HG03460 (cell line): ENCODE measurements at regions not wholly inside any gene's neighbourhood (a gene's known extent, or its start where the extent isn't known, plus 50 kb on each side); places are given as distances from the start of the nearest gene placed in this dataset.
"Not testable (repeated sequence)": the region's sequence is repeated elsewhere in the genome, so short reads cannot be mapped to it uniquely, and the experiment has no call there.

ENCODE experiments used
- ATAC-seq: cut with Tn5 transposase; IDR thresholded peaks from one replicate; pipeline ENCODE4 v1.9.1; 2021; ENCODE audit not compliant: unreplicated experiment

DNA sequence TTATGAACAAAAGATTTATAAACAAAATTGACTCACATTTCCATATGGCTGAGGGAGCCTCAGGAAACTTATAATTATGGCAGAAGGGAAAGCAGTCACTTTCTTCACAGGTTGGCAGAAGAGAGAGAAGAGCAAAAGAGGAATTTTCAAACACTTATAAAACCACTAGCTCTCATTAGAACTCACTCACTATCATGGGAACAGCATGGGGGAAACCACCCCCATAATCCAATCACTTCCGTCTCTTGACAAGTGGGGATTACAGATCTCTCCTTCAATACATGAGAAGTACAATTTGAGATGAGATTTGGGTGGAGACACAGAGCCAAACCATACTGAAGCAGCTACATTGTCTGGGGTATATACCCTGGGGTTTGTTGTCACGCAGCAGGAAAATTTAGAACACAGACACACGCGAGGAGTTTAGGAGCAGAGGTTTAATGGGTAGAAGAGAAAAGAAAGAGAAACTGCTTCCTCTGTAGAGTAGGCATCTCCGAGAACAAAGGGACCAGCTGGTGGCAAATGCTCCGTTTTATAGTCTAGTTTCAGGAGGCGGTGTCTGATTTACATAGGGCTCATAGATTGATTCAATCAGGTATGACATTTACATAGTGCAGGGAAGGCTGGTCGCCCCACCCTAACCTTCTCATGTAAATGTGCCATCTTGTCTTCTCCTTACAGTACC is 2277.7 kb upstream of the AGA start:
- ATAC-seq, result no peak

DNA sequence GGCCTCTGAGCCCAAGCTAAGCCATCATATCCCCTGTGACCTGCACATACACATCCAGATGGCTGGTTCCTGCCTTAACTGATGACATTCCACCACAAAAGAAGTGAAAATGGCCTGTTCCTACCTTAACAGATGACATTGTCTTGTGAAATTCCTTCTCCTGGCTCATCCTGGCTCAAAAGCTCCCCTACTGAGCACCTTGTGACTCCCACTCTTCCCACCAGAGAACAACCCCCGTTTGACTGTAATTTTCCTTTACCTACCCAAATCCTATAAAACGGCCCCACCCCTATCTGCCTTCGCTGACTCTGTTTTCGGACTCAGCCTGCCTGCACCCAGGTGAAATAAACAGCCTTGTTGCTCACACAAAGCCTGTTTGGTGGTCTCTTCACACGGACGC is 2284.3 kb upstream of the AGA start:
- ATAC-seq, result not testable (repeated sequence)

DNA sequence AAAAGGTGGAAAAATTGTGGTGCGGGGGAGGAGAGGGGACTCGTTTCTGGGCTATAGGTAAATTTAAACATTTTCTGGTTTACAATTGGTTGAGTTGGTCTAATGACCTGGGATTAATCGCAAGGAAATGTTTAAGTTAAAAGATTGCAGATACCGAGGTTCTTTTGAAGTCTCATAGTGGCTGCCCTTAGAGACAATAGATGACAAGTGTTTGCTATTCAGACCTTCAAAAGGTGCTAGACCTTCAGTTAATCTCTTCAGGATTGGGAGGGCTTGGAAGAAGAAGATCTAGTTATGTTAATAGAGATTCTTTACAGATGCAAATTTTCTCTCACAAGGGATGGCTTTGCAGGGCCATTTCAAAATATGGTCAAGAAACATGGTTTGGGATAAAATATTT is 2286.1 kb upstream of the AGA start:
- ATAC-seq, result no peak

DNA sequence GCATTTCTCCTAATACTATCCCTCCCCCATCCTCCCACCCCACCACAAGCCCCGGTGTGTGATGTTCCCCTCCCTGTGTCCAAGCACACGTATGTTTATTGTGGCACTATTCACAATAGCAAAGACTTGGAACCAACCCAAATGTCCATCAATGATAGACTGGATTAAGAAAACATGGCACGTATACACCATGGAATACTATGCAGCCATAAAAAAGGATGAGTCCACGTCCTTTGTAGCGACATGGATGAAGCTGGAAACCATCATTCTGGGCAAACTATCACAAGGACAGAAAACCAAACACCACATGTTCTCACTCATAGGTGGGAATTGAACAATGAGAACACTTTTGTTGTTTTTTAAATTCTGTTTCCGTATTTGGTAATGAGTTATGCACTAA is 2294.6 kb upstream of the AGA start:
- not testable (repeated sequence) for ATAC-seq

DNA sequence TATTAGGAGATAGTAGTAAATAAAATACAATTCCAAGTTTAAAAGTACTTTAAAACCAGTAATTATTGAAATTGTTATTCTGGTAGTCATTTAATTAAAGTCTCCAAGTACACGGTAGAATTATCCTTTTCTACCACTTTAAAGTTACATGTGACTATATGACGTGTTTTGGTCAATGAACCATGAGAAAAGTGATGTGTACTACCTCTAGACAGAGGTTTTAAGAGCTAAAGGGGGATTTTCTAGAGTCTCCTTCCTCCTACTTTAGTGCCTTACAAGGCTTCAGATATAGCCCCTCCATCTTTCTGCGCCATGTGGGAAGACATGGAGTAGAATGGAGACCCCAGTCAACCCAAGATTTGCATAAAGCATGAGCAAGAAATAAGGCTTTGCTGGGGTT is 2296.6 kb upstream of the AGA start:
- ATAC-seq, result no peak

DNA sequence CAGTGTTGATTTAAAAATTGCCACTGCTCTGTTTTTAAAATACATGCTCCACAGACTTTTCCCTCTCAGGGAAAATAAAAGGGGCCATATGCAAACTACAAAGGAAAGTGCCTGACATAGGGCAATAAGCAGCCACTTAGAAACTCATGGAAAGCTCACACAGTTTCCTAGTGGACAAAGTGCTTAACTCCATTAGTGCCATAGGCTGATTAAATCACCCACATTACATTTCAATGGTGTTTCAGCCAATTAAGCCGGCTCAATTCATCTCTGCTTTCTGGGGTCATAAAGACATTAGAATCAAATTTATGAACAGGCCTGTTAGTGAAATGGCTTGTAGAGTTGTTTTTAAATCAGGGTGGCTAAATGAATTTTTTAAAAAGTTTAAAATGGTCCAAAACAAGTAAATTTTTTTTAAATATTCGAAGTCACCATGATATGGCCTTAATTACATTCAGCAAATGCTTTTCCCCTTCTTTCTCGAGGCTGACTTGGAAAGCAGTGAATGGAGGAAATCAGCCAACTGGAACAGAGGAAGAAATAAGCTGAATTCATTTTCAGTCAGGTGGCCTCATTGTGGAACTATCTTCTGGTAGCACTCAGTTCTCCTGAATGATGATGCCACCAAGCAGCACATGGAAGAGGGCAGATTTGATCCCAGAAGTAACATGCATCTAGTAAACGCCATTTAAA is 2305.1 kb upstream of the AGA start:
- ATAC-seq, result no peak

DNA sequence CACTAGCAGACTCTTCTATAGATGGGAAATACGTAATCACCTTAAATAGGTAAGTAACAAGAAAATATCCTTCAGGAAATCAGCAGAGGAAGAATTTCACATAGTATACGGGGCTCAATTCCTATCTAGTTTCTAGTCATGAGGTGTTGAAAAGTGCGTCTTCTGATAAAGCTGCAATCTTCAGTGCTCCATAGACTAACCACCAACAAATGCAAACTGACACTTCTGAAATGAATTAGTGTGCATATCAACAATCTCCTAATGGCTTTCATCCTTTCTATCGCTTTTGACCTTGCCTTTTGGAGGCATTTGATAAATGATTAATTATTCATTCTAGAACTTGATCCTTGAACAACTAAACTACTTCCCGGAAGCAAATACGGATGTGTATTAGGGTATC is 2306.6 kb upstream of the AGA start:
- no peak for ATAC-seq

DNA sequence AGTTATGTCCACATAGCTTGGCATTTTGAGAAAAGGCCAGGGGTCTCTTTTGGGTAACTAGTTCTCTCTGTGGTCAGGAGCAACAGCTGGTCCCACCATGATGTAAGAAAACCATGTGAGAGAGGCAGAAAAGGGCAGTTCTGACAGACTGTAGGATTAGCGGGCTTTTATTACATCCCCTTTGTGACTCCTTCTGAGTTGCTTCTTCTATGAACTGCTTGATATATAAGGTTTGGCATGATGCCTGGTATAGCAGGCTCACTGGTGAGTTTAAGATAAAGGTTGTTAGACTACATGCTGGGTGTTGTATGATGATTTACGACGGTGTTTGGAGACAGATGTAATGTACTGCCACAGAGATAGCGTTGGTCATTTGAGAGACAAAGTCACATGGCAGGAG is 2308.1 kb upstream of the AGA start:
- ATAC-seq, result no peak

DNA sequence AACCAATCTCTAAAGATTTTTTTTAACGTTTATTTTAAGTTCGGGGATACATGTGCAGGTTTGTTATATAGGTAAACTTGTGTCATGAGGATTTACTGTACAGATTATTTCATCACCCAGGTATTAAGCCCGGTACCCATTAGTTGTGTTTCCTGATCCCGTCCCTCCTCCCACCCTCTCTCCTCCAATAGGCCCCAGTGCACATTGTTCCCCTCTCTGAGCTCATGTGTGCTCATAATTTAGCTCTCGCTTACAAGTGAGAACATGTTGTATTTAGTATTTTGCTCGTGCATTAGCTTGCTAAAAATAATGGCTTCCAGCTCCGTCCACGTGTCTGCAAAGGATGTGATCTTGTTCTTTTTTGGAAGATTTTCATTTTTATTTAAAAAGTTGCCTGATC is 2309.4 kb upstream of the AGA start:
- ATAC-seq, result no peak

DNA sequence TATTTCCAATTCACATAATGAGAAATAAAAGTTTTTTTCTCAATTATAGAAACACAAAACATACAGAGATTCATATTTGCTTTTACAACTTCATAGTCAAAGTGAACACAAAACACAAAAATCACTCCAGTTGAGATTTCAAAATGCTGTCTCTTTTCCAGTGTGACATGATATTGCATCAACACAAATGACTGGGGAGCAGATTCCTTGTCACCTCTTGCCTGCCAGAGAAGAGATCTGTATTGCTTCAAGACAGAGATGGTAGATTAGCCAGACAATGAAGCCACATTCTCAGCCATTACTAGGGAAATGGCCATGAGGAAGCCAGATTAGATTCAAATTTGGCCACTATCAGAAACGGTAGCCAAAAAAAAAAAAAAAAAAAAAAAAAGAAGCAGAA is 2313.1 kb upstream of the AGA start:
- no peak for ATAC-seq

DNA sequence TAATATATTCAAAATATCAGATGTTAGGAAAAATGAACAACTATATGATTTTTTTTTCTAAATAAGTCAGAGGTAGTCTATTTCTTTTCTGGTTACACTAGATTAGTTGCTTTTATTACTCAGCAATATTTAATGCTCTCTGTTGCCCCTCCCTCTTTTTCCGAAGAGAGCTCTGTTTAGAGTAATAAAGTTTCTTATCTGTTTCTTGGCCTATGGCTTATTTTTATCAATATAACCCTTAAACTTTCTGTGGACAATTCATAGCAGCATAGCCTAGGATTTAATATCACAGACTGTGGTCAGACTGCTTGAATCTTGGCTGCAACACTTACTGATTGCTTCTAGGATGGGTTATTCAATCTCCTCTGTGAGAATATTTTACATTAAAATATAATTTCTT is 2315.4 kb upstream of the AGA start:
- ATAC-seq, result no peak

DNA sequence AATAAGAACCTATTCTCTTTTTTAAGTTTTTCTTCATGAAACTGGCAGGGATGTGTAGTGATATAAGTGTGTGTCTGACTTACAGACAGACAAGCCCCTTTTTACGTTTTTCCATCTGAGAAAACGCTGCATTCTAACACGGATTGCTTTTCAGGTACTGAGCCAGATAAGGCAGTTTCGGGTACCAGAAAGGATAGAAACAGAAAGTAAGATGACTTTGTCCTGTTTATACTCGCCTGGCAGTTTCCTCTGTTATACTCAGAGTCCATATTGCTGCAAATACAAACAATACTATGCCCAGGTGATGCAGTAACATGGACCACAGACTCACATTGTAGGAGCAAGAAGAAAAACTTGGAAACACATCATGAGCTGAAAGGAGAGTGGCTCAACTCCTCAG is 2320.6 kb upstream of the AGA start:
- ATAC-seq, result no peak

DNA sequence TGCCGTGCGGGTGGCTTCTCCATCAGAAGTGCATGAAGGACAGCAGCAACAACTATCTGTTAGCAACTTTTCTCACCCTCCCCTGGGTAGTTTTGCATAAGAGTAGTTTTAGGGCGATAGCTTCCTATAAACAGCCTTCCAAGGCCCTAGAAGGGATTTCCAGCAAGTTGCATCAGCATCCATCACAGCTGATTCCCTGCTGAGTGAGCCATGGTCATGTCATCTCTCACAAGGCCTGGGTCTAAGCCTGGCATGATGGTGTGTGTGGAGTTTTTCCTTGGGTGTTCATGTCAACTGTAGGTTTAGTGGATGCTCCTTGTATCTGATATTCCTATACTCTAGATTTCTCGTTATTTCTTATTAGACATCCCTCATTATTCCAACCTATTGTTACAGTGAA is 2324.7 kb upstream of the AGA start:
- no peak for ATAC-seq

DNA sequence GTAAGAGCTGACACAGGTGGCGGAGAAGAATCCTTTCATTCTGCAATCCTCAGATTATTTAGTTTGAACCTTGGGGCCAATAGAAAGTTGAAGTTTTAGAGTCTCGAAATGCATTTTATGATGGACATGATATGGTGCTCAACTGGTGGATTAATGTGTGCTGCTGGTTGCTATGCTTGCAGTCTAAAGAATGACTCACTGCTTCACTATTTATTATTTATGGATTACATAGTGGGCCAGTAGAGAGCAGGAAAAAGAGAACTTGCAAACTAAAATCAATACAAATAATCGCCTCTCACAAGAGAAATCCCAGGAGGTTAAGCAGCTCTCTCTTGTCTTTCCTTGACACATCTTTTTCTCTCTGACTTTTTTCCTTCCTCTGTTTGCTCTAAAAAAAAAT is 2326.8 kb upstream of the AGA start:
- no peak for ATAC-seq

DNA sequence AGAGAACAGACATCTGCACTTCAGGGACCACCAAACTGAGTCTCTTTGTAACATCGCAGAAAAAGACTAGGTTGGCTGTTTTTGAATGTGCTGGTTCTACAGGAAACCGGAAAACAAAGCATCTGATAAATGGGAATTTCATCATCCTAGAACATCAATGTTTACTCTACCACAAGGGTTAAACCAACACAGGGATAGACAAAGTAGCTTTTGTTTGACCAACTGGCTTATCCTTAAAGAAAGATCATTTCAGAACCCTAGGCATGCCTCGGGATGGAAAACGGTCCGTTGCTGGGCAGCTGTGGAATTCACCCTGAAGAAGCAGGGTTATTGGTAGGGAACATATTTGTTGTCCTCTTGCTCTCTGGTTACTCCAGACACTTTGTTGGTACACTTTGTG is 2355.5 kb upstream of the AGA start:
- no peak for ATAC-seq

DNA sequence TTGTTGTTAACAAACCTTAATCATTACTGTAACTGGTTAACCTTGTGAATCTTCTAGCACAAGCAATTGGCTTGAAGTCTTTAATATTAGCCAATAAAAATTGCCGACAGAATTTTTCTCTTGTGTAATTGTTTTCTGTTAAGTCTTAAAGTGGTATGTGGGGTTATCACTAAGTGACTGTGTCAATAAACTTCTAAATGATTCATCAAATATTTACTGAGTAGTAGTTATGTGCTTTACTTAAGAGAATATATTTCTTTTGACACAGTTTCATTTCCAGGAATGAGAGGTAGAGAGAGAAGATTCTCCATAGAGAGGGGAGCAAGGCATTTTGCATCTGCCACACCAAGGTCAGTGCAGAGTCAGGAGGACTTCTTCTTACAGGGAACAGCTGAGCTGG is 2361.6 kb upstream of the AGA start:
- ATAC-seq, result no peak

DNA sequence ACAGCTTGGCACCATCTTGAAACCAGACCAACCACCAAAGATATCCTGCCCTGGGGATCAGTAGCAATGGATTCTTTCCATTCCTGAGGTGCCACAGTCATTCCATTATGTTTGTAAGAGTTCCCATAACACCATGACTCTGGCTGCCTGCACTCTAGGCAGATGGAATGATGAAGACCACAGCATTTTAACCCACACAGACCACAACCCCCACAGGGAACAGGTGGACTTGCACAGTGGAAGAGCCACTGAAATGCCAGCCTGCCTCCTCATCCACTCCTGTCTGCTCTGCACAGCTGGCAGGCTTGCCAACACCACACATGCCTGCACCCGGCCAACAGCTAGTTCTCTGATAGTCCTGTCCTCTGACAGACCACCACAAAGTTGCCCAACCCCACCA is 2362.2 kb upstream of the AGA start:
- ATAC-seq, result no peak

DNA sequence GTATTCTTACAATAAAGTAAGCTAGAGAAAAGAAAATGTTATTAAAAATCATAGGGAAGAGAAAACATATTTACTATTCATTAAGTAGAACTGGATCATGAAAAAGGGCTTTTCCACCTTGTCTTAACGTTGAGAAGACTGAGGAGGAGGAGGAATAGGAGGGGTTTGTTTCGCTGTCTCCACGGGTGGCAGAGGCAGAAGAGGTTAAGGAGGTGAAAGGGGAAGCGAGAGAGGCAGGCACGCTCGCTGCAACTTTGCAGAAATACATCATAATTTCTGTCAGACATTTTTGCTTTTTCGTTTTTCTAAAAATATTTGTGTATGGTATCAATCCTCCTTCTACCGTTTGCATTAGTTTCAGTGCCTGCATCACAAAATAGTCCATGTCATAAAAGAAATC is 2375.1 kb upstream of the AGA start:
- no peak for ATAC-seq

DNA sequence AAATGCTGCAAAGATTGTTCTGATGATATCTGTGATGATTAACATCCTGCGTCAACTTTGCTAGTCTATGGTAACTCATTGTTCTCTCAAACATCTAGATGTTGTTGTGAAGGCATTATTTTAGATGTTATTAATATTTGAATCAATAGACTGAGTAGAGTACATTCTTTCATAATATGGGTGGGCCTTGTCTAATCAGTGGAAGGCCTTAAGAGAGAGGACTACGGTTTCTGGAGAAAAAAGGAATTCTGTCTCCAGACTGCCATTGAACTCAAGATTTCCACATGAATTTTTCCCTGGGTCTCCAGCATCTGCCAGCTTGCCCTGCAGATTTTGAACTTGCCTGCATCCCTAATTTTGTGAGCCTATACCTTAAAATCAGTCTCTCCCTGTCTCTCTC is 2381.1 kb upstream of the AGA start:
- no peak for ATAC-seq

DNA sequence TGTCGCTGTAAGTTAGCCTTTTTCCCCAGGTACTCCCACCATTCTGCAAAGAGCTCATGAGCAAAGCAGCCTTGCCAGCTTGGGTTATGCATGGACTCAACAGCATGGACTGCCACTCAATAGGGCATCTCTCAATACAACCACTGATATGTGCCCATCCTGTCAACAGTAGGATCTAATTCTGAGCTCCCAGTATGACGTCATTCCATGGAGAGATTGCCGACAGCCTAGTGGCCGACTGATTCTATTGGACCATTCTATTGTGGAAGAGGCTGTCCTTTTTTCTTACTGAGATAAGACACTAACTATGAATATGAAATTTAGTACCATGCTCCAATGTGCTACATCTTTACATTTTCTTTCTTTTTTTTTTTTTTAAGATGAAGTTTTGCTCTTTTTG is 2389.0 kb upstream of the AGA start:
- ATAC-seq, result no peak

DNA sequence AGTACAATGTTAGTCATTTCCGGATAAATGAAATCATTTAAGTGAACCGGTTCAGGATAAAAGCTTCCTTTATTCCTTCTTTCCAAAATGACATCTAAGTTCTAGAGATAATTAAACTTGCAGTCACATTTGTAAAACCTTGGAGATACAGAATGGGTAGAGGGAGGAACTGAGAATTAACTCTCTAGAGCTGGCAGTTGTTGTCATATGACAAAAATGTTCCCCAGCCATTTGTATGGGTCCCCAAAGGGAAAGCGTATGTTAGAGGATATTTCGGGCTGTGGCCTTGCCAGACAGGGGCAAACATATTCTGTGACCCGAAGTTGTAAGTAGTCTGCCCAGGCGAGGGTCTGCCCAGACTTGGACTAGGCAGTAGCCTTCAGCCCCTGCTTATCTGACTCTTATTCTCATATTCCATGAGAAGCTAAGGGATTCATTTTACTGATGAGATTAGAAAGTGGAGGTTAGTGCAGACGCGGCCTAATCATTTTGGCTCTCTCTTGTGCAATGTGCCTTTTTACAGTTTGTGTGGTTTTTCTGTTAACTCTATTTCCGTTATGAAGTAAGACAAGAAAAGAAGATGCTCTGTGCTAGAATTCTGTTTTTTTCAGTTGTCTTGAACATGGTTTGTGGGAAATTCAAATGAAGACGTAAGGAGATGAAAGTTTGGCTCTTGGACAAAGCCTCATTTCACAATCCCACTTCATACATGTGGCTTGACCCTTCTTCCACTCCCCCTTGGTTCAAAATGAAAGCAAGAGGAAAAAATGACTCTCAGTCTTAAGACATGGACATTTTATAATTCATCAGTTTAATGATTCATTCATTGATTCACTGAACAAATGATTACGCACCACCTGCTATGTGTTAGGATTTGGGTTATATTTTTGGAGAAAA is 2394.2 kb upstream of the AGA start:
- ATAC-seq, result no peak

DNA sequence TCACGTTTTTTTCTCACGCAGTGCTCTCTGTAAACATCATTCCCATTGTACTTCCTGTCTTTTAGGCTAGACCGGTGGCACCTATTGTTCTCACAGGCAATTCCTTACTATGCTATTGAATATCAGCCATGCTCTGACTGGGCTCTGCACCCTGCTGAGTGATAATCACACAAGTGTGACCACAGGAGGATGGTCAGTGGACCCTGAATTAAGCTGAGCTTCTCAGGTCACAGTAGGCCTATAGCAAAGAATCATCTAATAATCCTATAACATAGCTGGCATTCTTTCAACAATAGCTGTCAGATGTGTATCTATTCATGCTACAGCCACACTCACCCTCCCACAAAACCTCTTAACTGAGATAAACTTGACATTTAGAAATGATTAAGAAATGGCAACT is 2399.8 kb upstream of the TENM3 start:
- ATAC-seq, result no peak
